Hepatocyte (in vitro differentiated cells): ENCODE measurements at regions not wholly inside any gene's neighbourhood (a gene's known extent, or its start where the extent isn't known, plus 50 kb on each side); places are given as distances from the start of the nearest gene placed in this dataset.
"Not testable (repeated sequence)": the region's sequence is repeated elsewhere in the genome, so short reads cannot be mapped to it uniquely, and the experiment has no call there.

Experiments used
- DNase-seq: peaks from one replicate; pipeline ENCODE4 v3.0.0-alpha.2; 2016; ENCODE audit warnings: low spot score
- H2AFZ ChIP-seq: fragments of 200-600 bp; sonication (generic); 2 replicates; pipeline ENCODE4 v1.6.0; 2016; ENCODE audit warnings: antibody characterized with exemption, mild to moderate bottlenecking
- H3K27ac ChIP-seq: fragments of 200-600 bp; sonication (generic); 2 replicates; pipeline ENCODE4 v1.5.1; 2016; ENCODE audit warnings: mild to moderate bottlenecking
- H3K27me3 ChIP-seq: fragments of 200-600 bp; sonication (generic); 2 replicates; pipeline ENCODE4 v1.6.1; 2016
- H3K36me3 ChIP-seq: fragments of 200-600 bp; sonication (generic); replicated peaks from 2 replicates; pipeline ENCODE4 v1.5.1; 2016; ENCODE audit warnings: low read depth; ENCODE audit not compliant: insufficient read depth
- H3K4me1 ChIP-seq: fragments of 200-600 bp; sonication (generic); 2 replicates; pipeline ENCODE4 v1.5.1; 2016; ENCODE audit warnings: mild to moderate bottlenecking, moderate library complexity; ENCODE audit not compliant: insufficient read depth
- H3K4me2 ChIP-seq: fragments of 200-600 bp; sonication (generic); 2 replicates; pipeline ENCODE4 v1.6.0; 2016
- H3K4me3 ChIP-seq: fragments of 200-600 bp; sonication (generic); 2 replicates; pipeline ENCODE4 v1.5.1; 2016; ENCODE audit warnings: mild to moderate bottlenecking
- H3K79me2 ChIP-seq: fragments of 200-600 bp; sonication (generic); 2 replicates; pipeline ENCODE4 v1.6.0; 2017; ENCODE audit warnings: mild to moderate bottlenecking
- H3K9me2 ChIP-seq: fragments of 200-600 bp; sonication (generic); replicated peaks from 2 replicates; pipeline ENCODE4 v1.6.0; 2017; ENCODE audit warnings: mild to moderate bottlenecking; ENCODE audit not compliant: insufficient read depth
- H3K9me3 ChIP-seq: fragments of 200-600 bp; sonication (generic); 2 replicates; pipeline ENCODE4 v1.5.1; 2016; ENCODE audit warnings: low read depth, mild to moderate bottlenecking
- H4K20me1 ChIP-seq: fragments of 200-600 bp; sonication (generic); 2 replicates; pipeline ENCODE4 v1.6.0; 2016; ENCODE audit warnings: mild to moderate bottlenecking; ENCODE audit not compliant: insufficient read depth, poor library complexity, severe bottlenecking
- CTCF ChIP-seq: fragments of 200-600 bp; sonication (generic); IDR thresholded peaks from 2 replicates; pipeline ENCODE4 v1.5.1; 2016; ENCODE audit warnings: antibody characterized with exemption, mild to moderate bottlenecking; ENCODE audit not compliant: poor library complexity
- EZH2 ChIP-seq: fragments of 200-600 bp; sonication (generic); IDR thresholded peaks from 2 replicates; pipeline ENCODE4 v1.6.1; 2016; ENCODE audit warnings: antibody characterized with exemption, mild to moderate bottlenecking, borderline replicate concordance
- EZH2phosphoT487 ChIP-seq: fragments of 200-600 bp; sonication (generic); IDR thresholded peaks from one replicate; pipeline ENCODE4 v1.6.1; 2018; ENCODE audit warnings: antibody characterized with exemption, mild to moderate bottlenecking, low read depth, moderate library complexity; ENCODE audit not compliant: unreplicated experiment, severe bottlenecking
- WGBS: methylation state at CpG from one replicate; pipeline ENCODE4 v1.1.6; 2016; ENCODE audit warnings: low lambda C conversion rate; ENCODE audit errors: missing lambda C conversion rate; 5-methylcytosine and 5-hydroxymethylcytosine counted together

- H3K9me2 ChIP-seq = no peaks in the 10 kb centered on the region
- 74% methylated on average over 2 of the region's 2 CpGs for WGBS
- no peaks in the 10 kb centered on the region for H3K79me2 ChIP-seq
- no peaks in the 10 kb centered on the region for H4K20me1 ChIP-seq
- H3K4me3 ChIP-seq = no peak overlapping the region
- H3K4me1 ChIP-seq = no peaks in the 10 kb centered on the region
- H3K9me3 ChIP-seq = no peaks in the 10 kb centered on the region
- H3K27me3 ChIP-seq = peaks cover 16% of the 10 kb centered on the region
- no peak overlapping the region for H3K27ac ChIP-seq
- H2AFZ ChIP-seq = no peak overlapping the region
- no peak for TF ChIP-seq EZH2phosphoT487
- TF ChIP-seq EZH2 = no peak
- TF ChIP-seq CTCF = no peak
- DNase-seq = no peak
- H3K36me3 ChIP-seq = no peaks in the 10 kb centered on the region
- no peak overlapping the region for H3K4me2 ChIP-seq
Measured at GRCh38 chr17:21508211-21508610, 132.1 kb downstream of the KCNJ12 start.

- not testable (repeated sequence) for H3K9me3 ChIP-seq, H3K79me2 ChIP-seq, H3K4me2 ChIP-seq, H2AFZ ChIP-seq, H3K4me3 ChIP-seq, H3K36me3 ChIP-seq, DNase-seq, H3K9me2 ChIP-seq, H4K20me1 ChIP-seq, H3K4me1 ChIP-seq, H3K27ac ChIP-seq
- H3K27me3 ChIP-seq = peaks cover 16% of the 10 kb centered on the region
- 83% methylated on average over 1 of the region's 1 CpG for WGBS
Measured at GRCh38 chr17:21509356-21509755, 133.2 kb downstream of the KCNJ12 start.

- Histone ChIP-seq H3K9me3 (no peaks in the 10 kb centered on the region), H3K4me3 (peak overlapping the region; percentile 49), H4K20me1 (no peaks in the 10 kb centered on the region), H3K27me3 (peaks cover 16% of the 10 kb centered on the region), H3K36me3 (no peaks in the 10 kb centered on the region), H3K9me2 (no peaks in the 10 kb centered on the region), H3K27ac (peak overlapping the region; percentile 52), H3K79me2 (no peaks in the 10 kb centered on the region), H3K4me2 (peak overlapping the region; percentile 93), H2AFZ (peak overlapping the region; percentile 92), H3K4me1 (no peaks in the 10 kb centered on the region)
- 41% methylated on average over 14 of the region's 14 CpGs for WGBS
- DNase-seq = no peak
- TF ChIP-seq EZH2 (peak; percentile 49), EZH2phosphoT487 (no peak)
Measured at GRCh38 chr17:21510686-21511362, 134.7 kb downstream of the KCNJ12 start.

- H3K4me3 ChIP-seq = peak overlapping the region; percentile 49
- TF ChIP-seq EZH2phosphoT487 (no peak), CTCF (peak; percentile 94)
- peak overlapping the region; percentile 93 for H3K4me2 ChIP-seq
- H3K79me2 ChIP-seq = no peaks in the 10 kb centered on the region
- no peaks in the 10 kb centered on the region for H3K9me3 ChIP-seq
- no peaks in the 10 kb centered on the region for H4K20me1 ChIP-seq
- H3K36me3 ChIP-seq = no peaks in the 10 kb centered on the region
- peak overlapping the region; percentile 92 for H2AFZ ChIP-seq
- peak overlapping the region; percentile 52 for H3K27ac ChIP-seq
- H3K27me3 ChIP-seq = peaks cover 16% of the 10 kb centered on the region
- no peaks in the 10 kb centered on the region for H3K9me2 ChIP-seq
- WGBS = 11% methylated on average over 73 of the region's 78 CpGs
- peak; percentile 92 for DNase-seq
- H3K4me1 ChIP-seq = no peaks in the 10 kb centered on the region
Measured at GRCh38 chr17:21511363-21512195, 135.4 kb downstream of the KCNJ12 start.
